ENCODE measurements at regions not wholly inside any gene's neighbourhood (a gene's known extent, or its start where the extent isn't known, plus 50 kb on each side); places are given as distances from the start of the nearest gene placed in this dataset.

GRCh38 chr7:93015779-93016481 is 101.8 kb downstream of the SAMD9 start:
- no peaks in the 10 kb centered on the region for H3K27me3 ChIP-seq (ENCODE audit: low read depth)
- H3K4me3 ChIP-seq: no peak overlapping the region
- no peak for DNase-seq
- TF ChIP-seq, protein P1, sequence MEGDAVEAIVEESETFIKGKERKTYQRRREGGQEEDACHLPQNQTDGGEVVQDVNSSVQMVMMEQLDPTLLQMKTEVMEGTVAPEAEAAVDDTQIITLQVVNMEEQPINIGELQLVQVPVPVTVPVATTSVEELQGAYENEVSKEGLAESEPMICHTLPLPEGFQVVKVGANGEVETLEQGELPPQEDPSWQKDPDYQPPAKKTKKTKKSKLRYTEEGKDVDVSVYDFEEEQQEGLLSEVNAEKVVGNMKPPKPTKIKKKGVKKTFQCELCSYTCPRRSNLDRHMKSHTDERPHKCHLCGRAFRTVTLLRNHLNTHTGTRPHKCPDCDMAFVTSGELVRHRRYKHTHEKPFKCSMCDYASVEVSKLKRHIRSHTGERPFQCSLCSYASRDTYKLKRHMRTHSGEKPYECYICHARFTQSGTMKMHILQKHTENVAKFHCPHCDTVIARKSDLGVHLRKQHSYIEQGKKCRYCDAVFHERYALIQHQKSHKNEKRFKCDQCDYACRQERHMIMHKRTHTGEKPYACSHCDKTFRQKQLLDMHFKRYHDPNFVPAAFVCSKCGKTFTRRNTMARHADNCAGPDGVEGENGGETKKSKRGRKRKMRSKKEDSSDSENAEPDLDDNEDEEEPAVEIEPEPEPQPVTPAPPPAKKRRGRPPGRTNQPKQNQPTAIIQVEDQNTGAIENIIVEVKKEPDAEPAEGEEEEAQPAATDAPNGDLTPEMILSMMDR (IDR thresholded peaks at IDR 0.05; ENCODE audit: borderline replicate concordance): no peak
- H3K36me3 ChIP-seq: no peaks in the 10 kb centered on the region
- peaks cover 28% of the 10 kb centered on the region for H3K4me1 ChIP-seq
- peak overlapping the region; percentile 71 for H3K27ac ChIP-seq (replicated peaks)
- no peaks in the 10 kb centered on the region for H3K9me3 ChIP-seq (replicated peaks)
- intact Hi-C loops (cut with micrococcal nuclease): no loop called here

DNA sequence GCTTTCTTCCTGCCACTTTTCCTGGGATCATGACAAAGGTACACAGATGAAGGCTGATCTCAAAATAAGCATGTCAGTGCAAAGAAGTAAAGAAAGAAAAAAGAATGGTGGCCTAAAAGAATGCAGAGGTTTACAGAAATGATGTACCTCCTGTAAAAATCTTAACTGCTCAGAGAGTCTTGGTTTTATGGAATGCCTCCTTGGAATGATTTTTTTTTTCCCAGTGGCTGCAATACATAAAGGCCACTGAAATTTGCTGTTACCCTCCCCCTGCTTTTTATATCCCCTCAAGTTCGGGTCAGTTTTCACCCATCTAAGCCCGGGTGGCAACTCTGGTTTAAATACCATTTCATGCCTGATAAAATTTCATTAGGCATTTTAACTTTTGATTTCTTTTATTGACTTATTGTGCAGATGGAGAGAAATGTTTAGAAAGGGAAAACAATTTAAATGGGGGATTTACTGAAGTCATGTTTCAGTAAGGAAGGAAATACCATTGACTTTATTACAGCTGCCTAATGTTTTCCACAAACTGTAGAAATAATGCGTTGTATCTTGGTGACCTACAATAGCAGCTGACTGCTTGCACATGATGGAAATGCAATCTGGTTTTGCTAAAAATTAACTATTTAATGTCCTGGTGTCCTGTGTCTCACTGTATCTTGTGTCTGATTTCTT is 102.5 kb downstream of the SAMD9 start:
- H3K4me3 ChIP-seq: no peak overlapping the region
- intact Hi-C loops (cut with micrococcal nuclease): no loop called here
- peaks cover 28% of the 10 kb centered on the region for H3K4me1 ChIP-seq
- H3K9me3 ChIP-seq (replicated peaks): no peaks in the 10 kb centered on the region
- no peaks in the 10 kb centered on the region for H3K36me3 ChIP-seq
- peak overlapping the region; percentile 71 for H3K27ac ChIP-seq (replicated peaks)
- no peak for DNase-seq
- TF ChIP-seq, protein P1 (IDR thresholded peaks at IDR 0.05; ENCODE audit: borderline replicate concordance): no peak
- no peaks in the 10 kb centered on the region for H3K27me3 ChIP-seq (ENCODE audit: low read depth)

DNA sequence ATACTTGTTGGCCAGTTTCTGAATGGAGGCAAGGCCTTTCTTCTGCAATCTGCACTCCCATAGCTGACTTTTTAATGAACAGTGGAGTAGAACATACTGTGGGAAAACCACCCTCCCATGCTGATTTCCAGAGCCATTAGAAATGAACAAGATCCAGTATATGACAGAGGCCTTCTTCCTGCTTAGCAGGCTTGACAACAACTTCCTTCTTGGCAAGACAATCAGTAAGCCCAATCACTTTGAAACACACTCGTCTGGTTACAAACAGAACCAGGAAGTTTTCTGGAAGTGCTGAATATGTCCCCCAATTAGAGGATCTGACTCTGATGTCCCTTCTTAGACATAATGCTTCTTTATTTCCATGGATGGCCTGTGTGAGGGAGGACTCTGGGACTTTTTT is 103.4 kb downstream of the SAMD9 start:
- no peak for DNase-seq
- TF ChIP-seq, protein P1 (IDR thresholded peaks at IDR 0.05; ENCODE audit: borderline replicate concordance): no peak
- Histone ChIP-seq H3K9me3 (replicated peaks) (no peaks in the 10 kb centered on the region), H3K27ac (replicated peaks) (peak overlapping the region; percentile 71), H3K4me3 (no peak overlapping the region), H3K4me1 (peaks cover 28% of the 10 kb centered on the region), H3K36me3 (no peaks in the 10 kb centered on the region), H3K27me3 (ENCODE audit: low read depth) (no peaks in the 10 kb centered on the region)
- intact Hi-C loops (cut with micrococcal nuclease): no loop called here

DNA sequence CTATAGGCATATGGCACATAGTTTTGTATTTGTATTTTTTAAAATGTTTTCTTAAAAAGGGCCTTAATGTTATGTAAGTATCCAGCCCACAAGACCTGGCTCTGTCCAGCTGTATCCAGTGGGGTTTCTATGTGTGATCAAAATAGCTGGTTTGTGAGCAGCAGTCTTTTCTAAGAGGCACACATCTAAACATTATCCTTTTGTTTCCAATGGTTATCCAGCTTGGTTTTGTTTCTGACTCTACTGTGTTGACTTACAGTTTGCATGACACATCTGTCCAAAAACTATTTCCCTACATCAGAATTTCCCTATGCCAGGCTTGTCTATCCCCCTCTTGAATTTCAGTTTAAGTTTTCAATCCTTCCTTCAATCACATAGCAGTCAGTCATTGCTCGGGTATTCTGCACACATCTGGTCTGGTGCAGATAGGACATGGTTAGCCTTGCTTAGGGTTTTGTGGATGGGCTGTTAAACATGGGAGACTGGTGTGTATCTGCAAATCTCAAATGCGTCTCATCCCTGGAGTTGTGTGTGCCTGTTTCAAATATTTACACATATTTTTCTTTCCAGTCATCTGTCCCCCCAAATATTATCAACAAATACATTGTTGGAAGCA is 104.2 kb downstream of the SAMD9 start:
- TF ChIP-seq, protein P1 (IDR thresholded peaks at IDR 0.05; ENCODE audit: borderline replicate concordance): no peak
- intact Hi-C loops (cut with micrococcal nuclease): no loop called here
- no peak overlapping the region for H3K4me3 ChIP-seq
- H3K9me3 ChIP-seq (replicated peaks): no peaks in the 10 kb centered on the region
- no peak overlapping the region for H3K27ac ChIP-seq (replicated peaks)
- no peak for DNase-seq
- no peaks in the 10 kb centered on the region for H3K27me3 ChIP-seq (ENCODE audit: low read depth)
- no peaks in the 10 kb centered on the region for H3K36me3 ChIP-seq
- peaks cover 28% of the 10 kb centered on the region for H3K4me1 ChIP-seq

- Histone ChIP-seq H3K4me1 (peaks cover 22% of the 10 kb centered on the region), H3K4me3 (no peak overlapping the region), H3K36me3 (no peaks in the 10 kb centered on the region), H3K27ac (replicated peaks) (no peak overlapping the region), H3K27me3 (ENCODE audit: low read depth) (no peaks in the 10 kb centered on the region), H3K9me3 (replicated peaks) (no peaks in the 10 kb centered on the region)
- TF ChIP-seq, protein P1 (IDR thresholded peaks at IDR 0.05; ENCODE audit: borderline replicate concordance): no peak
- no peak for DNase-seq
- intact Hi-C loops (cut with micrococcal nuclease): no loop called here
Measured at GRCh38 chr7:93011351-93012294, 106.2 kb downstream of the SAMD9 start.

All from left ventricle myocardium inferior (tissue), 1 donor.